Gastroesophageal sphincter (tissue), 4 donors: ENCODE measurements at regions not wholly inside any gene's neighbourhood (a gene's known extent, or its start where the extent isn't known, plus 50 kb on each side); places are given as distances from the start of the nearest gene placed in this dataset.

Experiments
- ATAC-seq: fragments of 150-250 bp; one replicate; pipeline ENCODE4 v1.9.1; 2016; ENCODE audit warnings: mild to moderate bottlenecking, moderate library complexity
- H3K27ac ChIP-seq, 4 donors: fragments of 200-600 bp; sonication (generic) in 3 of 4; 1 replicate in 3 of 4; 2 replicates in 1 of 4; pipeline ENCODE4 v1.5.1; 2016 to 2019
- H3K27me3 ChIP-seq: fragments of 200-600 bp; sonication (generic); one replicate; pipeline ENCODE4 v1.5.1; 2019
- H3K36me3 ChIP-seq, 2 donors: fragments of 200-600 bp; sonication (generic); one replicate each; pipeline ENCODE4 v1.5.1; 2019; ENCODE audit warnings: control low read depth in 1 of 2
- H3K4me1 ChIP-seq, 3 donors: fragments of 200-600 bp; sonication (generic); 1 replicate in 2 of 3; 2 replicates in 1 of 3; pipeline ENCODE4 v1.5.1; 2016 to 2019; ENCODE audit warnings: control low read depth in 2 of 3
- H3K4me3 ChIP-seq, 2 donors: fragments of 200-600 bp; sonication (generic); one replicate each; pipeline ENCODE4 v1.5.1; 2019; ENCODE audit warnings: mild to moderate bottlenecking in 1 of 2, moderate library complexity in 1 of 2
- H3K9me3 ChIP-seq, 3 donors: fragments of 200-600 bp; sonication (generic); one replicate each; pipeline ENCODE4 v1.5.1; 2017 to 2019; ENCODE audit warnings: control low read depth in 2 of 3
- EP300 ChIP-seq: sonication (generic); formaldehyde crosslinking; IDR thresholded peaks from one replicate; pipeline ENCODE4 v1.6.1; 2017; ENCODE audit warnings: antibody characterized with exemption, mild to moderate bottlenecking
- POLR2A ChIP-seq, 2 donors: fragments of 450-650 bp; IDR thresholded peaks; one replicate each; pipeline ENCODE4 v1.6.1; 2017; ENCODE audit warnings: antibody characterized with exemption in 2 of 2, mild to moderate bottlenecking in 2 of 2, moderate library complexity in 1 of 2
- POLR2AphosphoS5 ChIP-seq: sonication (generic); formaldehyde crosslinking; IDR thresholded peaks from one replicate; pipeline ENCODE4 v1.6.1; 2017; ENCODE audit warnings: antibody characterized with exemption
- WGBS, 2 donors: methylation state at CpG; one replicate each; pipeline ENCODE4 v1.1.5; 2018; ENCODE audit warnings: low coverage in 1 of 2; 5-methylcytosine and 5-hydroxymethylcytosine counted together
- TF ChIP-seq, protein P1 (sequence below), 4 experiments: fragments of 200-600 bp in 2 of 4; fragments of 450-650 bp in 2 of 4; sonication (generic) in 1 of 4; IDR thresholded peaks; one replicate each; pipeline ENCODE4 v1.5.1; 2017 to 2019; ENCODE audit warnings: antibody characterized with exemption in 4 of 4, mild to moderate bottlenecking in 2 of 4, moderate library complexity in 2 of 4

- no peaks in the 10 kb centered on the region for H3K27me3 ChIP-seq
- no peaks in the 10 kb centered on the region for H3K4me1 ChIP-seq
- no peak overlapping the region for H3K4me3 ChIP-seq
- 74 to 89% methylated on average over 1 to 2 of the region's 2 CpGs for WGBS, 2 donors
- ATAC-seq: no peak
- peaks cover 0 to 8% (median 0%) of the 10 kb centered on the region in 3 donors for H3K9me3 ChIP-seq
- no peaks in the 10 kb centered on the region for H3K36me3 ChIP-seq
- TF ChIP-seq EP300 (no peak), POLR2AphosphoS5 (no peak), POLR2A (IDR thresholded peaks at IDR 0.05) (no peak)
- TF ChIP-seq, protein P1, sequence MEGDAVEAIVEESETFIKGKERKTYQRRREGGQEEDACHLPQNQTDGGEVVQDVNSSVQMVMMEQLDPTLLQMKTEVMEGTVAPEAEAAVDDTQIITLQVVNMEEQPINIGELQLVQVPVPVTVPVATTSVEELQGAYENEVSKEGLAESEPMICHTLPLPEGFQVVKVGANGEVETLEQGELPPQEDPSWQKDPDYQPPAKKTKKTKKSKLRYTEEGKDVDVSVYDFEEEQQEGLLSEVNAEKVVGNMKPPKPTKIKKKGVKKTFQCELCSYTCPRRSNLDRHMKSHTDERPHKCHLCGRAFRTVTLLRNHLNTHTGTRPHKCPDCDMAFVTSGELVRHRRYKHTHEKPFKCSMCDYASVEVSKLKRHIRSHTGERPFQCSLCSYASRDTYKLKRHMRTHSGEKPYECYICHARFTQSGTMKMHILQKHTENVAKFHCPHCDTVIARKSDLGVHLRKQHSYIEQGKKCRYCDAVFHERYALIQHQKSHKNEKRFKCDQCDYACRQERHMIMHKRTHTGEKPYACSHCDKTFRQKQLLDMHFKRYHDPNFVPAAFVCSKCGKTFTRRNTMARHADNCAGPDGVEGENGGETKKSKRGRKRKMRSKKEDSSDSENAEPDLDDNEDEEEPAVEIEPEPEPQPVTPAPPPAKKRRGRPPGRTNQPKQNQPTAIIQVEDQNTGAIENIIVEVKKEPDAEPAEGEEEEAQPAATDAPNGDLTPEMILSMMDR (IDR thresholded peaks at IDR 0.05): no peak
- H3K27ac ChIP-seq: no peak overlapping the region
Observed at GRCh38 chr2:21860907-21861306, 737.1 kb downstream of the TDRD15 start.

GRCh38 chr2:21866316-21866715 is 742.5 kb downstream of the TDRD15 start:
- ATAC-seq: no peak
- WGBS, 2 donors: 57% methylated on average over 1 of the region's 5 CpGs; no CpG with 5 or more reads in 1 of the 2 donors
- TF ChIP-seq POLR2AphosphoS5 (no peak), EP300 (no peak), POLR2A (IDR thresholded peaks at IDR 0.05) (no peak)
- TF ChIP-seq, protein P1 (IDR thresholded peaks at IDR 0.05): no peak

GRCh38 chr2:21887881-21888280 is 764.1 kb downstream of the TDRD15 start:
- no peaks in the 10 kb centered on the region for H3K36me3 ChIP-seq
- H3K27me3 ChIP-seq: no peaks in the 10 kb centered on the region
- H3K4me1 ChIP-seq: no peaks in the 10 kb centered on the region
- H3K27ac ChIP-seq: no peak overlapping the region
- WGBS, 2 donors: 69% methylated on average over 4 of the region's 4 CpGs
- ATAC-seq: no peak
- TF ChIP-seq POLR2A (IDR thresholded peaks at IDR 0.05) (no peak), EP300 (no peak), POLR2AphosphoS5 (no peak)
- TF ChIP-seq, protein P1 (IDR thresholded peaks at IDR 0.05): no peak
- no peaks in the 10 kb centered on the region for H3K9me3 ChIP-seq
- H3K4me3 ChIP-seq: no peak overlapping the region

More at GRCh38 chr2:21866316-21866715, 742.5 kb downstream of the TDRD15 start:
- Histone ChIP-seq H3K9me3 (no peaks in the 10 kb centered on the region), H3K27ac (no peak overlapping the region), H3K4me3 (no peak overlapping the region), H3K27me3 (no peaks in the 10 kb centered on the region), H3K4me1 (no peaks in the 10 kb centered on the region), H3K36me3 (no peaks in the 10 kb centered on the region)

DNA sequence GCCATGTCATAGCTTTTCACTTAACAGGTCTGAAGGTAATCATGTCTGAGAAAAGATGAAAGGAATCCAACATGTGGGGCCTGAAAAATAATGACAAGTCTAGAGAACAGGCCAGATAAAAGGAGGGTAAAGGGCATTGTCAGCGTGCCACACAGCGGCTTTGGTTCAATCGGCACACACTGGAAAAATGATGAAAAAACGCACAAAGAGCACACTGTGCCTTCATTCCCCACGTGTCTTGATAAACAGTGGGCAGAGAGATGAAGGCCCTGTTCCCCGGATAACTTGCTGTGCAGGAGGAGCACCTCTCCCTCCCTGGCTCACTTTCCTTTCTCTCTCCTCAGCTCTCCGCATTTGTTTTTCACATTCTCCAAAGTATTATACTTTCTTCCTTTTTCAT is 766.3 kb downstream of the TDRD15 start:
- Histone ChIP-seq H3K4me3 (no peak overlapping the region), H3K36me3 (no peaks in the 10 kb centered on the region), H3K9me3 (no peaks in the 10 kb centered on the region), H3K4me1 (no peaks in the 10 kb centered on the region), H3K27ac (no peak overlapping the region), H3K27me3 (no peaks in the 10 kb centered on the region)
- 49 to 55% methylated on average over 6 to 7 of the region's 7 CpGs for WGBS, 2 donors
- no peak for ATAC-seq
- TF ChIP-seq, protein P1 (IDR thresholded peaks at IDR 0.05): no peak

DNA sequence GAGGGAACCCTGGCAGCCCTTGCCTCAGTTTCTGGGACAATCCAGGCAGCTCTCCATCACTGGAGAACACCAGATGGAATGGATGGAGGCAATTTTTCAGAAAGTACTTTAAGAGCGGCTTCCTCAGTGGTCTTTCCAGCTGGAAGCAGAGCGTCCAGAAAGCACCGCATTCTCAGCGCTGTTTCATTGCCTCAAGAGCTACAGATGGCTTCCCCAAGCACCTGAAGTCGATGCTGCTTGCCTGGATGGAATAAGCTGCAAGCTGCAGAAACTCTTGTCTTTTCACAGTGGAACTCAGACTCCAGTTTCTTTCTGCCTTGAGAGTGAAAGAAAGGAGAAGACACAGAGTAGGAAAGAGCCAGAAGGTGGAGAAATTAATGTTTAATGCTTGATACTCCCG is 766.9 kb downstream of the TDRD15 start:
- WGBS, 2 donors: 36 to 68% methylated on average over 1 to 6 of the region's 6 CpGs
- H3K27me3 ChIP-seq: no peaks in the 10 kb centered on the region
- no peaks in the 10 kb centered on the region for H3K9me3 ChIP-seq
- no peaks in the 10 kb centered on the region for H3K36me3 ChIP-seq
- no peak for ATAC-seq
- H3K4me1 ChIP-seq: no peaks in the 10 kb centered on the region
- H3K27ac ChIP-seq: no peak overlapping the region
- no peak overlapping the region for H3K4me3 ChIP-seq
- TF ChIP-seq EP300 (no peak), POLR2AphosphoS5 (no peak), POLR2A (IDR thresholded peaks at IDR 0.05) (no peak)
- TF ChIP-seq, protein P1 (IDR thresholded peaks at IDR 0.05): no peak
